PC-3 (cell line): ENCODE measurements at regions not wholly inside any gene's neighbourhood (a gene's known extent, or its start where the extent isn't known, plus 50 kb on each side); places are given as distances from the start of the nearest gene placed in this dataset.
A peak's percentile ranks its signal among the peaks of the same experiment; 100 is the strongest.

Source experiments
- ATAC-seq: fragments of 200-7000 bp; cut with Tn5 transposase; 2 replicates; pipeline ENCODE4 v1.9.1; 2020; ENCODE audit warnings: mild to moderate bottlenecking, moderate library complexity
- BruUV-seq: library from RNA; stranded (reverse); fragments of 400-500 nt; replicated peaks from 2 replicates; lab custom pipeline; 2021; lab: Mats Ljungman, UMichigan
- CTCF ChIA-PET: fragments of 300-600 bp; sonication (Branson Sonifier 250); formaldehyde crosslinking; loops from one replicate; lab custom pipeline; 2022; ENCODE audit warnings: antibody characterized with exemption; lab: Charles Lee
- POLR2A ChIA-PET: fragments of 300-600 bp; sonication (Branson Sonifier 250); formaldehyde crosslinking; loops from one replicate; lab custom pipeline; 2022; ENCODE audit warnings: antibody characterized with exemption; ENCODE audit not compliant: unreplicated experiment; lab: Charles Lee
- DNase-seq: peaks from one replicate; pipeline ENCODE4 v3.0.0-alpha.2; 2015
- H2AFZ ChIP-seq: fragments of 300-600 bp; sonication (generic); 2 replicates; pipeline ENCODE4 v1.6.0; 2016; ENCODE audit warnings: antibody characterized with exemption, low read length
- H3F3A ChIP-seq: fragments of 300-600 bp; sonication (generic); one replicate; pipeline ENCODE4 v1.6.0; 2017; ENCODE audit warnings: antibody characterized with exemption, low read length, control low read depth, mild to moderate bottlenecking; ENCODE audit not compliant: unreplicated experiment
- H3K27ac ChIP-seq: fragments of 300-600 bp; sonication (generic); 2 replicates; pipeline ENCODE4 v1.5.1; 2016; ENCODE audit warnings: mild to moderate bottlenecking, low read length
- H3K27me3 ChIP-seq: fragments of 300-600 bp; sonication (generic); 2 replicates; pipeline ENCODE4 v1.6.1; 2016; ENCODE audit warnings: low read length, mixed read lengths
- H3K36me3 ChIP-seq: fragments of 300-600 bp; sonication (generic); 2 replicates; pipeline ENCODE4 v1.6.1; 2016; ENCODE audit warnings: low read depth, mixed run types, low read length, mixed read lengths
- H3K4me1 ChIP-seq: fragments of 300-600 bp; sonication (generic); 2 replicates; pipeline ENCODE4 v1.5.1; 2016; ENCODE audit warnings: low read length; ENCODE audit not compliant: insufficient read depth
- H3K4me2 ChIP-seq: fragments of 300-600 bp; sonication (generic); 2 replicates; pipeline ENCODE4 v1.6.0; 2016; ENCODE audit warnings: low read length
- H3K4me3 ChIP-seq: fragments of 300-600 bp; sonication (generic); 2 replicates; pipeline ENCODE4 v1.5.1; 2016; ENCODE audit warnings: mild to moderate bottlenecking, low read length, mixed read lengths
- H3K79me2 ChIP-seq: fragments of 300-600 bp; sonication (generic); 2 replicates; pipeline ENCODE4 v1.6.1; 2017; ENCODE audit warnings: low read length, mixed read lengths
- H3K9ac ChIP-seq: fragments of 300-600 bp; sonication (generic); 2 replicates; pipeline ENCODE4 v1.6.0; 2016; ENCODE audit warnings: mild to moderate bottlenecking, low read length
- H3K9me2 ChIP-seq: fragments of 300-600 bp; sonication (generic); replicated peaks from 2 replicates; pipeline ENCODE4 v1.6.1; 2016; ENCODE audit warnings: mixed run types, low read length, mixed read lengths
- H3K9me3 ChIP-seq: fragments of 300-600 bp; sonication (generic); 2 replicates; pipeline ENCODE4 v1.6.1; 2016; ENCODE audit warnings: low read length, mixed read lengths
- H4K20me1 ChIP-seq: fragments of 300-600 bp; sonication (generic); 2 replicates; pipeline ENCODE4 v1.6.1; 2016; ENCODE audit warnings: low read length, mixed read lengths
- EZH2 ChIP-seq: fragments of 300-600 bp; sonication (generic); IDR thresholded peaks from one replicate; pipeline ENCODE4 v1.6.1; 2017; ENCODE audit warnings: antibody characterized with exemption, mild to moderate bottlenecking, low read length; ENCODE audit not compliant: unreplicated experiment
- EZH2phosphoT487 ChIP-seq: fragments of 300-600 bp; sonication (generic); IDR thresholded peaks from 2 replicates; pipeline ENCODE4 v1.6.1; 2018; ENCODE audit warnings: mild to moderate bottlenecking, antibody characterized with exemption, low read length, borderline replicate concordance
- intact Hi-C: fragments of 100-400 bp; cut with micrococcal nuclease; formaldehyde crosslinking; loops from 2 replicates; pipeline ENCODE4 v1.9.0; 2023
- TF ChIP-seq, protein P1 (sequence below): fragments of 300-600 bp; sonication (generic); conservative IDR thresholded peaks from 2 replicates; pipeline ENCODE4 v1.5.1; 2017; ENCODE audit warnings: antibody characterized with exemption, low read depth, mild to moderate bottlenecking, low read length

DNA sequence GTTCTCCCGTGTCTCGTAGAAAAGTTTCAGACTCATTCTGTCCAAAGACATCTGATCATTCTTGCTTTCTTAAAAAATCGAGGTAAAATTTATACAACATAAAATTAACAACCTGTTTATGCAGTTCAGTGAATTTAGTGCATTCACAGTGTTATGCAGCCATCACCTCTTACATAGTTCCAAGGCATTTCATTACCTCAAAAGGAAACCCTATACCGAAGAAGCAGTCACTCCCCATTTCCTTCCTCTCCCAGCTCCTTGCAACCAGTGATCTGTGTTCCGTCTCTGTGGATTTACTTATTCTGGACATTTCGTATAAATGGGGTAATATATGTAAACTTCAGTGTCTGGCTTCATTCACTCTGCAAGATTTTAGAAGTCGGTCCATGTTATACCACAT, 103.5 kb upstream of the HS3ST3A1 start:
- Histone ChIP-seq H3F3A (no peaks in the 10 kb centered on the region), H3K4me1 (peaks cover 37% of the 10 kb centered on the region), H3K9ac (no peak overlapping the region), H3K27me3 (no peaks in the 10 kb centered on the region), H3K9me3 (no peaks in the 10 kb centered on the region), H3K27ac (peak overlapping the region; percentile 7), H4K20me1 (no peaks in the 10 kb centered on the region), H2AFZ (peak overlapping the region; percentile 52), H3K4me3 (no peak overlapping the region), H3K4me2 (peak overlapping the region; percentile 32; the same call in 1 of the 2 replicates), H3K36me3 (no peaks in the 10 kb centered on the region), H3K9me2 (no peaks in the 10 kb centered on the region), H3K79me2 (no peaks in the 10 kb centered on the region)
- no peak for TF ChIP-seq EZH2
- TF ChIP-seq, protein P1, sequence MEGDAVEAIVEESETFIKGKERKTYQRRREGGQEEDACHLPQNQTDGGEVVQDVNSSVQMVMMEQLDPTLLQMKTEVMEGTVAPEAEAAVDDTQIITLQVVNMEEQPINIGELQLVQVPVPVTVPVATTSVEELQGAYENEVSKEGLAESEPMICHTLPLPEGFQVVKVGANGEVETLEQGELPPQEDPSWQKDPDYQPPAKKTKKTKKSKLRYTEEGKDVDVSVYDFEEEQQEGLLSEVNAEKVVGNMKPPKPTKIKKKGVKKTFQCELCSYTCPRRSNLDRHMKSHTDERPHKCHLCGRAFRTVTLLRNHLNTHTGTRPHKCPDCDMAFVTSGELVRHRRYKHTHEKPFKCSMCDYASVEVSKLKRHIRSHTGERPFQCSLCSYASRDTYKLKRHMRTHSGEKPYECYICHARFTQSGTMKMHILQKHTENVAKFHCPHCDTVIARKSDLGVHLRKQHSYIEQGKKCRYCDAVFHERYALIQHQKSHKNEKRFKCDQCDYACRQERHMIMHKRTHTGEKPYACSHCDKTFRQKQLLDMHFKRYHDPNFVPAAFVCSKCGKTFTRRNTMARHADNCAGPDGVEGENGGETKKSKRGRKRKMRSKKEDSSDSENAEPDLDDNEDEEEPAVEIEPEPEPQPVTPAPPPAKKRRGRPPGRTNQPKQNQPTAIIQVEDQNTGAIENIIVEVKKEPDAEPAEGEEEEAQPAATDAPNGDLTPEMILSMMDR = no peak
- no peak for TF ChIP-seq EZH2phosphoT487
- ChIA-PET POLR2A (no interaction called here), CTCF (no interaction called here)
- ATAC-seq (no peak), DNase-seq (peak; percentile 25)
- intact Hi-C loops = no loop called here
- no TSS peak for BruUV-seq

GRCh38 chr17:13721705-13722104, 120.0 kb upstream of the HS3ST3A1 start:
- no peak overlapping the region for H3K4me2 ChIP-seq
- no peaks in the 10 kb centered on the region for H4K20me1 ChIP-seq
- no peak for ATAC-seq
- H3K27ac ChIP-seq = no peak overlapping the region
- TF ChIP-seq, protein P1 = no peak
- TF ChIP-seq EZH2 (no peak), EZH2phosphoT487 (no peak)
- no peaks in the 10 kb centered on the region for H3K9me3 ChIP-seq
- H3K79me2 ChIP-seq = no peaks in the 10 kb centered on the region
- no peak overlapping the region for H3K9ac ChIP-seq
- ChIA-PET CTCF (no interaction called here), POLR2A (no interaction called here)
- H3K27me3 ChIP-seq = no peaks in the 10 kb centered on the region
- H3F3A ChIP-seq = no peaks in the 10 kb centered on the region
- H3K4me3 ChIP-seq = no peak overlapping the region
- DNase-seq = no peak
- H3K36me3 ChIP-seq = no peaks in the 10 kb centered on the region
- H3K9me2 ChIP-seq = no peaks in the 10 kb centered on the region
- BruUV-seq = no TSS peak
- peaks cover 11% of the 10 kb centered on the region; the same call in 1 of the 2 replicates for H3K4me1 ChIP-seq
- intact Hi-C loops = no loop called here
- H2AFZ ChIP-seq = no peak overlapping the region

GRCh38 chr17:13725288-13725990, 123.7 kb upstream of the HS3ST3A1 start:
- ATAC-seq (no peak), DNase-seq (peak; percentile 36)
- peaks cover 46% of the 10 kb centered on the region for H3K4me1 ChIP-seq
- no peaks in the 10 kb centered on the region for H3K79me2 ChIP-seq
- H3K4me2 ChIP-seq = no peak overlapping the region
- CTCF ChIA-PET = no interaction called here
- no peaks in the 10 kb centered on the region for H4K20me1 ChIP-seq
- no peak overlapping the region for H3K9ac ChIP-seq
- H3K27ac ChIP-seq = peak overlapping the region; percentile 17
- no peaks in the 10 kb centered on the region for H3K9me2 ChIP-seq
- intact Hi-C loops = no loop called here
- no peaks in the 10 kb centered on the region for H3K9me3 ChIP-seq
- TF ChIP-seq EZH2phosphoT487 = no peak
- TF ChIP-seq EZH2 = no peak
- TF ChIP-seq, protein P1 = no peak
- no TSS peak for BruUV-seq
- no peak overlapping the region for H3K4me3 ChIP-seq
- POLR2A ChIA-PET = no interaction called here
- H2AFZ ChIP-seq = peak overlapping the region; percentile 53
- H3K27me3 ChIP-seq = no peaks in the 10 kb centered on the region
- no peaks in the 10 kb centered on the region for H3F3A ChIP-seq
- no peaks in the 10 kb centered on the region for H3K36me3 ChIP-seq
